Endothelial cell of umbilical vein (primary cell): ENCODE measurements at regions not wholly inside any gene's neighbourhood (a gene's known extent, or its start where the extent isn't known, plus 50 kb on each side); places are given as distances from the start of the nearest gene placed in this dataset.

ENCODE experiments used
- BruUV-seq: library from RNA; stranded (reverse); fragments of 400-500 nt; replicated peaks from 2 replicates; lab custom pipeline; 2021; lab: Mats Ljungman, UMichigan
- CTCF ChIA-PET: fragments of 300-600, 350-600 bp; sonication (Branson Sonifier 250); formaldehyde crosslinking; loops from one replicate; lab custom pipeline; 2021; ENCODE audit warnings: antibody characterized with exemption, inconsistent platforms; lab: Charles Lee
- POLR2A ChIA-PET: fragments of 300-600, 350-600 bp; sonication (Branson Sonifier 250); formaldehyde crosslinking; loops from one replicate; lab custom pipeline; 2021; ENCODE audit warnings: antibody characterized with exemption, inconsistent platforms; lab: Charles Lee
- DNase-seq: peaks from one replicate; pipeline ENCODE4 v3.0.0-alpha.2; 2011; ENCODE audit warnings: low read depth, low spot score
- FAIRE-seq: peaks from 2 replicates; lab custom pipeline; 2011; peaks lifted over from hg19 to GRCh38; lab: Jason Lieb, UNC
- H2AFZ ChIP-seq: 2 replicates; pipeline ENCODE4 v1.6.0; 2012; ENCODE audit warnings: low read depth, low read length, control low read depth, inconsistent platforms
- H3K27ac ChIP-seq: 2 replicates; pipeline ENCODE4 v1.5.1; 2011; ENCODE audit warnings: low read depth, mild to moderate bottlenecking, control low read depth, low read length, moderate library complexity; ENCODE audit not compliant: insufficient read depth
- H3K27me3 ChIP-seq, 2 experiments: 2 replicates each; pipeline versions ENCODE4 v1.6.0 to v1.6.1; 2011; ENCODE audit warnings: low read length in 2 of 2, mixed read lengths in 1 of 2; ENCODE audit not compliant: control insufficient read depth in 2 of 2, insufficient read depth in 2 of 2
- H3K36me3 ChIP-seq, 2 experiments: 2 replicates in 1 of 2; 3 replicates in 1 of 2; pipeline ENCODE4 v1.5.1; 2011; ENCODE audit warnings: low read length in 2 of 2, mild to moderate bottlenecking in 1 of 2, moderate library complexity in 1 of 2; ENCODE audit not compliant: control insufficient read depth in 2 of 2, insufficient read depth in 2 of 2; ENCODE audit errors: extremely low read depth in 1 of 2
- H3K4me1 ChIP-seq: 3 replicates; pipeline ENCODE4 v1.5.1; 2011; ENCODE audit warnings: mild to moderate bottlenecking, low read length; ENCODE audit not compliant: control insufficient read depth, insufficient read depth; ENCODE audit errors: extremely low read depth
- H3K4me2 ChIP-seq: 2 replicates; pipeline ENCODE4 v1.6.1; 2011; ENCODE audit warnings: low read length, control low read depth, mixed read lengths; ENCODE audit not compliant: insufficient read depth
- H3K4me3 ChIP-seq, 3 experiments: fragments of 200-600 bp in 1 of 3; sonication (generic), shearing (Covaris generic) in 1 of 3; replicated peaks in 1 of 3; 2 replicates each; pipeline ENCODE4 v1.5.1; 2011 to 2016; ENCODE audit warnings: control low read depth in 3 of 3, low read length in 3 of 3, mild to moderate bottlenecking in 2 of 3, inconsistent platforms in 1 of 3, low read depth in 1 of 3, moderate library complexity in 1 of 3; ENCODE audit not compliant: insufficient read depth in 1 of 3
- H3K79me2 ChIP-seq: 2 replicates; pipeline ENCODE4 v1.6.0; 2012; ENCODE audit warnings: low read length, inconsistent platforms; ENCODE audit not compliant: control insufficient read depth, insufficient read depth
- H3K9ac ChIP-seq: replicated peaks from 2 replicates; pipeline ENCODE3; 2011; ENCODE audit warnings: low read length, control low read depth; ENCODE audit not compliant: insufficient read depth; ENCODE audit errors: extremely low read depth
- H3K9me1 ChIP-seq: replicated peaks from 3 replicates; pipeline ENCODE4 v1.6.0; 2011; ENCODE audit warnings: mild to moderate bottlenecking, low read length; ENCODE audit not compliant: control insufficient read depth, insufficient read depth; ENCODE audit errors: extremely low read depth
- H3K9me3 ChIP-seq: replicated peaks from 2 replicates; pipeline ENCODE4 v1.5.1; 2012; ENCODE audit warnings: low read length, inconsistent platforms; ENCODE audit not compliant: control insufficient read depth, insufficient read depth
- H4K20me1 ChIP-seq: replicated peaks from 2 replicates; pipeline ENCODE3; 2011; ENCODE audit warnings: mild to moderate bottlenecking, low read length; ENCODE audit not compliant: control insufficient read depth, insufficient read depth; ENCODE audit errors: extremely low read depth
- CTCF ChIP-seq, 2 donors: IDR thresholded peaks; 1 replicate in 1 of 2; 2 replicates in 1 of 2; pipeline ENCODE4 v1.5.1; 2011; ENCODE audit warnings: low read length in 2 of 2, mild to moderate bottlenecking in 2 of 2, moderate library complexity in 2 of 2, control low read depth in 1 of 2, inconsistent platforms in 1 of 2, low read depth in 1 of 2; ENCODE audit not compliant: insufficient read depth in 1 of 2; ENCODE audit errors: extremely low read depth in 1 of 2
- EZH2 ChIP-seq: IDR thresholded peaks from 2 replicates; pipeline ENCODE4 v1.6.1; 2012; ENCODE audit warnings: borderline replicate concordance, low read depth, mild to moderate bottlenecking, moderate library complexity, low read length, inconsistent platforms; ENCODE audit not compliant: severe bottlenecking
- FOS ChIP-seq: IDR thresholded peaks from 2 replicates; pipeline ENCODE4 v1.6.1; 2011; ENCODE audit warnings: mild to moderate bottlenecking, low read length, moderate library complexity, borderline replicate concordance; ENCODE audit not compliant: insufficient read depth
- GATA2 ChIP-seq: IDR thresholded peaks from 2 replicates; pipeline ENCODE4 v1.7.0; 2011; ENCODE audit warnings: low read depth, mild to moderate bottlenecking, moderate library complexity, mixed read lengths, low read length; ENCODE audit not compliant: insufficient read length, insufficient read depth
- JUN ChIP-seq: IDR thresholded peaks from 2 replicates; pipeline ENCODE4 v1.6.1; 2011; ENCODE audit warnings: borderline replicate concordance, low read depth; ENCODE audit not compliant: insufficient read length, insufficient read depth
- MYC ChIP-seq: IDR thresholded peaks from one replicate; pipeline ENCODE4 v1.6.1; 2011; ENCODE audit warnings: mild to moderate bottlenecking, low read depth, low read length
- POLR2A ChIP-seq: IDR thresholded peaks from 2 replicates; pipeline ENCODE4 v1.6.1; 2012; ENCODE audit warnings: low read depth, mild to moderate bottlenecking, control low read depth, low read length
- POLR2AphosphoS5 ChIP-seq: IDR thresholded peaks from 2 replicates; pipeline ENCODE4 v1.6.1; 2012; ENCODE audit warnings: low read depth, mild to moderate bottlenecking, control low read depth, low read length, moderate library complexity; ENCODE audit not compliant: insufficient read depth
- dilution Hi-C: fragments of 300-500 bp; cut with MboI; formaldehyde crosslinking; loops from one replicate; pipeline ENCODE4 v1.15.0; 2019; ENCODE audit warnings: low sequenced_read_pairs; ENCODE audit not compliant: extremely low pct_ligation_motif_present
- intact Hi-C: fragments of 100-400 bp; cut with micrococcal nuclease; formaldehyde crosslinking; loops from one replicate; pipeline ENCODE4 v1.10.0; 2022
- TF ChIP-seq, protein P1 (sequence below): IDR thresholded peaks from 2 replicates; pipeline ENCODE4 v1.6.1; 2011; ENCODE audit not compliant: insufficient read depth, insufficient read length

DNA sequence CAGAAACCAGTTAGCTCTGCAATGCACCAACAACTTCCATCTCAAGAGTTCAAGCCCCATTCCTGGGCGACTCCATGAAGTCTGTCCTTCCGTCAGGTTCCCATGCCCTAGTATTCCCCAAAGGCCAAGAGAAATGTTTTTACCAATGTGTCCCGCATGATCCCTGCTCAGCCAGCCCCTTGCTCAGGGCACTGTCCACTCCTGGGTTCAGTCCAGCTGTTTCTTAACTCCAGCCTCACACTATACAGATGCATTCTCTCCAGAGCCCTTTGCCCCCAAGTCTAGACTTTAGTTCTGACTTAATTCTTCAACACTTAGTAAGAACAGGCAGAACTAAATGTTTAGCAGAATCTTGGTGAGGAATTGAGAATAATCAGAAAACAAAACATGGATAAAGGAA lies 497.5 kb downstream of the SOX6 start:
- Histone ChIP-seq H3K4me1 (no peaks in the 10 kb centered on the region), H3K9ac (no peak overlapping the region), H3K4me3 (no peak overlapping the region), H3K9me3 (no peaks in the 10 kb centered on the region), H3K27me3 (no peaks in the 10 kb centered on the region), H3K79me2 (no peaks in the 10 kb centered on the region), H3K4me2 (no peak overlapping the region), H2AFZ (no peak overlapping the region), H4K20me1 (no peaks in the 10 kb centered on the region), H3K36me3 (no peaks in the 10 kb centered on the region), H3K9me1 (no peaks in the 10 kb centered on the region), H3K27ac (no peak overlapping the region)
- FAIRE-seq = no peak
- POLR2A ChIA-PET = no interaction called here
- dilution Hi-C loops = no loop called here
- BruUV-seq = no TSS peak
- no peak for DNase-seq
- CTCF ChIA-PET = no interaction called here
- TF ChIP-seq POLR2AphosphoS5 (no peak), CTCF (IDR thresholded peaks at IDR 0.05; ENCODE audit: extremely low read depth in 1 of 2, insufficient read depth in 1 of 2, low read depth in 1 of 2, low read length in 2 of 2) (no peak), EZH2 (no peak), POLR2A (no peak), FOS (no peak), MYC (no peak), JUN (no peak), GATA2 (no peak)
- TF ChIP-seq, protein P1, sequence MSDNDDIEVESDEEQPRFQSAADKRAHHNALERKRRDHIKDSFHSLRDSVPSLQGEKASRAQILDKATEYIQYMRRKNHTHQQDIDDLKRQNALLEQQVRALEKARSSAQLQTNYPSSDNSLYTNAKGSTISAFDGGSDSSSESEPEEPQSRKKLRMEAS = no peak
- intact Hi-C loops = no loop called here
